ENCODE measurements at regions not wholly inside any gene's neighbourhood (a gene's known extent, or its start where the extent isn't known, plus 50 kb on each side); places are given as distances from the start of the nearest gene placed in this dataset.

- no peak for TF ChIP-seq ZFX (IDR thresholded peaks at IDR 0.05)
- TF ChIP-seq, protein P1, sequence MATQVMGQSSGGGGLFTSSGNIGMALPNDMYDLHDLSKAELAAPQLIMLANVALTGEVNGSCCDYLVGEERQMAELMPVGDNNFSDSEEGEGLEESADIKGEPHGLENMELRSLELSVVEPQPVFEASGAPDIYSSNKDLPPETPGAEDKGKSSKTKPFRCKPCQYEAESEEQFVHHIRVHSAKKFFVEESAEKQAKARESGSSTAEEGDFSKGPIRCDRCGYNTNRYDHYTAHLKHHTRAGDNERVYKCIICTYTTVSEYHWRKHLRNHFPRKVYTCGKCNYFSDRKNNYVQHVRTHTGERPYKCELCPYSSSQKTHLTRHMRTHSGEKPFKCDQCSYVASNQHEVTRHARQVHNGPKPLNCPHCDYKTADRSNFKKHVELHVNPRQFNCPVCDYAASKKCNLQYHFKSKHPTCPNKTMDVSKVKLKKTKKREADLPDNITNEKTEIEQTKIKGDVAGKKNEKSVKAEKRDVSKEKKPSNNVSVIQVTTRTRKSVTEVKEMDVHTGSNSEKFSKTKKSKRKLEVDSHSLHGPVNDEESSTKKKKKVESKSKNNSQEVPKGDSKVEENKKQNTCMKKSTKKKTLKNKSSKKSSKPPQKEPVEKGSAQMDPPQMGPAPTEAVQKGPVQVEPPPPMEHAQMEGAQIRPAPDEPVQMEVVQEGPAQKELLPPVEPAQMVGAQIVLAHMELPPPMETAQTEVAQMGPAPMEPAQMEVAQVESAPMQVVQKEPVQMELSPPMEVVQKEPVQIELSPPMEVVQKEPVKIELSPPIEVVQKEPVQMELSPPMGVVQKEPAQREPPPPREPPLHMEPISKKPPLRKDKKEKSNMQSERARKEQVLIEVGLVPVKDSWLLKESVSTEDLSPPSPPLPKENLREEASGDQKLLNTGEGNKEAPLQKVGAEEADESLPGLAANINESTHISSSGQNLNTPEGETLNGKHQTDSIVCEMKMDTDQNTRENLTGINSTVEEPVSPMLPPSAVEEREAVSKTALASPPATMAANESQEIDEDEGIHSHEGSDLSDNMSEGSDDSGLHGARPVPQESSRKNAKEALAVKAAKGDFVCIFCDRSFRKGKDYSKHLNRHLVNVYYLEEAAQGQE (IDR thresholded peaks at IDR 0.05; ENCODE audit: low read depth): no peak
- no peak for TF ChIP-seq JUND (IDR thresholded peaks at IDR 0.05)
- Histone ChIP-seq H4K20me1 (ENCODE audit: insufficient read depth) (no peaks in the 10 kb centered on the region), H3K4me2 (ENCODE audit: low read length) (no peak overlapping the region), H3K9me2 (ENCODE audit: insufficient read depth) (no peaks in the 10 kb centered on the region), H3K4me1 (ENCODE audit: control insufficient read depth in 1 of 2, insufficient read depth in 2 of 2, low read length in 2 of 2) (no peaks in the 10 kb centered on the region), H3K36me3 (ENCODE audit: control insufficient read depth in 1 of 2, insufficient read depth in 2 of 2, low read length in 2 of 2) (no peaks in the 10 kb centered on the region), H3K79me2 (ENCODE audit: insufficient read depth, low read length) (no peaks in the 10 kb centered on the region), H2AFZ (ENCODE audit: low read depth, low read length, poor library complexity, severe bottlenecking) (no peak overlapping the region), H3K9me3 (ENCODE audit: control insufficient read depth in 1 of 2, insufficient read depth in 1 of 2, low read depth in 1 of 2, low read length in 2 of 2) (peaks cover 0 to 18% of the 10 kb centered on the region in 2 experiments; a peak in 2 of 4 replicates), H3K9ac (ENCODE audit: low read length) (no peak overlapping the region), H3K27me3 (ENCODE audit: insufficient read depth, low read length) (no peaks in the 10 kb centered on the region), H3K4me3 (replicated peaks in 1 of 2; ENCODE audit: low read depth in 1 of 2, low read length in 2 of 2) (no peak overlapping the region), H3K27ac (ENCODE audit: low read depth, low read length) (no peak overlapping the region)
- ChIA-PET CTCF (no interaction called here), RAD21 (ENCODE audit: low non-redundant PET in 1 of 2, low total read pairs in 2 of 2, uncharacterized antibody in 2 of 2, unreplicated experiment in 2 of 2) (no interaction called here), POLR2A (no interaction called here)
- ATAC-seq (no peak), DNase-seq (ENCODE audit: low read depth, low spot score) (no peak)
- intact Hi-C loops (cut with micrococcal nuclease): no loop called here
- no TSS peak for BruUV-seq (replicated peaks)
Observed at GRCh38 chr16:26275021-26275590, 583.3 kb downstream of the HS3ST4 start.

DNA sequence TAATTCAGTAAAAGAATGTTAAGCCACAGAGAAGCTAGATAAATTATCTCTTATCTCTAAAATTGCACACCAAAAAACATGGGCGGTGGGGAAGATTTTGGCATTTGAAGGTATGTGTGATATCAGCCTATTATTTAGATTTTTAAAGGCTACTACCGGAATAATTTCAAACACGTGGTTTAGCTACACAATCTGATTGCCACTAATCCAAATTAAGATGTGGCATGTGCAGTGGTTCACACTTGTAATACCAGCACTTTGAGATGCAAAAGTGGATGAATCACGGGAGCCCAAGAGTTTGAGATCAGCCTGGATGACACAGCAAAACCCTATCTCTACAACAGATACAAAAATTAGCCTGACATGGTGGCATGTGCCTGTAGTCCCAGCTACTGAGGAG, 584.5 kb downstream of the HS3ST4 start:
- no peaks in the 10 kb centered on the region for H3K27me3 ChIP-seq (ENCODE audit: insufficient read depth, low read length)
- H3K79me2 ChIP-seq (ENCODE audit: insufficient read depth, low read length): no peaks in the 10 kb centered on the region
- ATAC-seq (no peak), DNase-seq (ENCODE audit: low read depth, low spot score) (no peak)
- no peaks in the 10 kb centered on the region for H3K4me1 ChIP-seq (ENCODE audit: control insufficient read depth in 1 of 2, insufficient read depth in 2 of 2, low read length in 2 of 2)
- H3K27ac ChIP-seq (ENCODE audit: low read depth, low read length): no peak overlapping the region
- ChIA-PET CTCF (no interaction called here), POLR2A (no interaction called here), RAD21 (ENCODE audit: low non-redundant PET in 1 of 2, low total read pairs in 2 of 2, uncharacterized antibody in 2 of 2, unreplicated experiment in 2 of 2) (no interaction called here)
- no peak overlapping the region for H3K4me3 ChIP-seq (replicated peaks in 1 of 2; ENCODE audit: low read depth in 1 of 2, low read length in 2 of 2)
- no peaks in the 10 kb centered on the region for H3K36me3 ChIP-seq (ENCODE audit: control insufficient read depth in 1 of 2, insufficient read depth in 2 of 2, low read length in 2 of 2)
- TF ChIP-seq SRF (IDR thresholded peaks at IDR 0.05; ENCODE audit: low read depth): no peak
- no peak for TF ChIP-seq POLR2A (IDR thresholded peaks at IDR 0.05; ENCODE audit: borderline replicate concordance, extremely low read depth, insufficient read depth, insufficient read length)
- TF ChIP-seq CEBPB (IDR thresholded peaks at IDR 0.05; ENCODE audit: low read depth): no peak
- no peak for TF ChIP-seq ZBTB33 (IDR thresholded peaks at IDR 0.05; ENCODE audit: extremely low read depth, insufficient replicate concordance, low read length)
- no peak for TF ChIP-seq EGR1 (IDR thresholded peaks at IDR 0.05; ENCODE audit: low read depth)
- no peak for TF ChIP-seq FOSL1 (IDR thresholded peaks at IDR 0.05; ENCODE audit: low read depth)
- TF ChIP-seq YY1 (IDR thresholded peaks at IDR 0.05; ENCODE audit: extremely low read depth, insufficient replicate concordance, low read depth, low read length): no peak
- no peak for TF ChIP-seq TCF7L2 (IDR thresholded peaks at IDR 0.05; ENCODE audit: borderline replicate concordance, extremely low read depth, insufficient read depth, insufficient read length)
- no peak for TF ChIP-seq ELF1 (IDR thresholded peaks at IDR 0.05; ENCODE audit: borderline replicate concordance, low read depth)
- H3K9ac ChIP-seq (ENCODE audit: low read length): no peak overlapping the region
- H4K20me1 ChIP-seq (ENCODE audit: insufficient read depth): no peaks in the 10 kb centered on the region
- intact Hi-C loops (cut with micrococcal nuclease): no loop called here
- BruUV-seq (replicated peaks): no TSS peak
- no peaks in the 10 kb centered on the region for H3K9me2 ChIP-seq (ENCODE audit: insufficient read depth)
- no peak overlapping the region for H2AFZ ChIP-seq (ENCODE audit: low read depth, low read length, poor library complexity, severe bottlenecking)
- peaks cover 0 to 18% of the 10 kb centered on the region in 2 experiments; a peak in 2 of 4 replicates for H3K9me3 ChIP-seq (ENCODE audit: control insufficient read depth in 1 of 2, insufficient read depth in 1 of 2, low read depth in 1 of 2, low read length in 2 of 2)
- no peak overlapping the region for H3K4me2 ChIP-seq (ENCODE audit: low read length)
